Left lobe of liver (tissue), 2 donors: ENCODE measurements at regions not wholly inside any gene's neighbourhood (a gene's known extent, or its start where the extent isn't known, plus 50 kb on each side); places are given as distances from the start of the nearest gene placed in this dataset.

Experiments
- ATAC-seq: fragments of 200-7000 bp; cut with Tn5 transposase; one replicate; pipeline ENCODE4 v1.9.1; 2020; ENCODE audit warnings: mild to moderate bottlenecking, moderate library complexity
- DNase-seq: peaks from one replicate; pipeline ENCODE4 v3.0.0-alpha.2; 2020; ENCODE audit warnings: low spot score
- donor health status: DM: no; HTN: no; CAD: no; lungs with moderate emphysema.
- donor health status: DM: no; HTN: yes; CAD: no.

- DNase-seq (no peak), ATAC-seq (no peak)
Measured at GRCh38 chr3:107943786-107944523, 146.9 kb downstream of the CD47 start.

- no peak for ATAC-seq
- no peak for DNase-seq
Measured at GRCh38 chr3:107942951-107943749, 147.7 kb downstream of the CD47 start.

- ATAC-seq (no peak), DNase-seq (no peak)
Measured at GRCh38 chr3:107942244-107942643, 148.6 kb downstream of the CD47 start.

- no peak for ATAC-seq
- DNase-seq, result no peak
Measured at GRCh38 chr3:107939691-107940442, 151.0 kb downstream of the CD47 start.

- ATAC-seq (peak; percentile 44), DNase-seq (no peak)
Measured at GRCh38 chr3:107938143-107938542, 152.7 kb downstream of the CD47 start.

- DNase-seq, result no peak
- no peak for ATAC-seq
Measured at GRCh38 chr3:107934808-107935207, 156.0 kb downstream of the CD47 start.

GRCh38 chr3:107933450-107933849 is 157.4 kb downstream of the CD47 start:
- ATAC-seq (no peak), DNase-seq (no peak)

GRCh38 chr3:107931326-107931725 is 159.5 kb downstream of the CD47 start:
- DNase-seq, result no peak
- ATAC-seq, result no peak

- DNase-seq (no peak), ATAC-seq (no peak)
Measured at GRCh38 chr3:107929088-107929487, 161.7 kb downstream of the CD47 start.

GRCh38 chr3:107928084-107928445 is 162.8 kb downstream of the CD47 start:
- peak; percentile 23 for ATAC-seq
- DNase-seq, result no peak

- DNase-seq, result peak; percentile 63
- ATAC-seq, result peak; percentile 100
Measured at GRCh38 chr3:107927361-107928083, 163.3 kb downstream of the CD47 start.

GRCh38 chr3:107925851-107926250 is 165.0 kb downstream of the CD47 start:
- DNase-seq (no peak), ATAC-seq (no peak)

- ATAC-seq (no peak), DNase-seq (no peak)
Measured at GRCh38 chr3:107921038-107921437, 169.8 kb downstream of the CD47 start.

- DNase-seq, result no peak
- no peak for ATAC-seq
Measured at GRCh38 chr3:107920538-107920937, 170.3 kb downstream of the CD47 start.

- ATAC-seq (no peak), DNase-seq (no peak)
Measured at GRCh38 chr3:107919239-107919638, 171.6 kb downstream of the CD47 start.

- ATAC-seq (no peak), DNase-seq (no peak)
Measured at GRCh38 chr3:107916171-107916570, 174.7 kb downstream of the CD47 start.

GRCh38 chr3:107915706-107916105 is 175.1 kb downstream of the CD47 start:
- DNase-seq (no peak), ATAC-seq (no peak)

GRCh38 chr3:107913701-107914100 is 177.1 kb downstream of the CD47 start:
- ATAC-seq (no peak), DNase-seq (no peak)

- no peak for ATAC-seq
- no peak for DNase-seq
Measured at GRCh38 chr3:107911337-107912000, 179.4 kb downstream of the CD47 start.

- DNase-seq, result no peak
- no peak for ATAC-seq
Measured at GRCh38 chr3:107910713-107911259, 180.0 kb downstream of the CD47 start.
